Fibroblast of lung (primary cell): ENCODE measurements at regions not wholly inside any gene's neighbourhood (a gene's known extent, or its start where the extent isn't known, plus 50 kb on each side); places are given as distances from the start of the nearest gene placed in this dataset.
A peak's percentile ranks its signal among the peaks of the same experiment; 100 is the strongest.

Experiments used
- DNase-seq, 2 donors: peaks; one replicate each; pipeline versions ENCODE4 v3.0.0 to v3.0.0-alpha.2; 2010; ENCODE audit warnings: low read depth in 2 of 2
- H2AFZ ChIP-seq: 2 replicates; pipeline ENCODE4 v1.5.1; 2012; ENCODE audit warnings: low read length, control low read depth, inconsistent platforms
- H3K27ac ChIP-seq: 2 replicates; pipeline ENCODE4 v1.5.1; 2011; ENCODE audit warnings: low read length, control low read depth; ENCODE audit not compliant: insufficient read depth
- H3K27me3 ChIP-seq: 2 replicates; pipeline ENCODE4 v1.5.1; 2011; ENCODE audit warnings: mild to moderate bottlenecking, low read length; ENCODE audit not compliant: control insufficient read depth, insufficient read depth
- H3K36me3 ChIP-seq: 2 replicates; pipeline ENCODE4 v1.5.1; 2011; ENCODE audit warnings: low read length; ENCODE audit not compliant: control insufficient read depth, insufficient read depth
- H3K4me1 ChIP-seq: 2 replicates; pipeline ENCODE4 v1.5.1; 2011; ENCODE audit warnings: low read length; ENCODE audit not compliant: control insufficient read depth, insufficient read depth; ENCODE audit errors: extremely low read depth
- H3K4me2 ChIP-seq: 2 replicates; pipeline ENCODE4 v1.5.1; 2011; ENCODE audit warnings: low read length, control low read depth; ENCODE audit not compliant: insufficient read depth; ENCODE audit errors: extremely low read depth
- H3K4me3 ChIP-seq, 4 experiments: fragments of 200-600 bp in 1 of 4; sonication (generic) in 1 of 4; replicated peaks in 1 of 4; 2 replicates each; pipeline ENCODE4 v1.5.1; 2011 to 2016; ENCODE audit warnings: low read length in 4 of 4, low read depth in 3 of 4, mild to moderate bottlenecking in 3 of 4, control low read depth in 2 of 4, inconsistent platforms in 1 of 4, mixed read lengths in 1 of 4; ENCODE audit not compliant: insufficient read depth in 1 of 4; ENCODE audit errors: control extremely low read depth in 1 of 4
- H3K79me2 ChIP-seq: 2 replicates; pipeline ENCODE4 v1.5.1; 2012; ENCODE audit warnings: mild to moderate bottlenecking, low read length, inconsistent platforms; ENCODE audit not compliant: control insufficient read depth, insufficient read depth
- H3K9ac ChIP-seq: 2 replicates; pipeline ENCODE4 v1.5.1; 2011; ENCODE audit warnings: mild to moderate bottlenecking, low read length, control low read depth; ENCODE audit not compliant: insufficient read depth
- H3K9me3 ChIP-seq: 2 replicates; pipeline ENCODE4 v1.5.1; 2012; ENCODE audit warnings: low read depth, low read length; ENCODE audit not compliant: control insufficient read depth, insufficient read depth
- H4K20me1 ChIP-seq: 2 replicates; pipeline ENCODE4 v1.5.1; 2011; ENCODE audit warnings: low read length; ENCODE audit not compliant: control insufficient read depth, insufficient read depth; ENCODE audit errors: extremely low read depth
- EZH2 ChIP-seq: IDR thresholded peaks from 2 replicates; pipeline ENCODE4 v1.5.1; 2012; ENCODE audit warnings: low read length, control low read depth, mild to moderate bottlenecking; ENCODE audit errors: missing control alignments
- TF ChIP-seq, protein P1 (sequence below), 2 donors: IDR thresholded peaks in 1 of 2; conservative IDR thresholded peaks in 1 of 2; 1 replicate in 1 of 2; 2 replicates in 1 of 2; pipeline ENCODE4 v1.5.1; 2011 to 2012; ENCODE audit warnings: low read length in 2 of 2, control low read depth in 1 of 2, inconsistent platforms in 1 of 2, low read depth in 1 of 2, mild to moderate bottlenecking in 1 of 2

DNA sequence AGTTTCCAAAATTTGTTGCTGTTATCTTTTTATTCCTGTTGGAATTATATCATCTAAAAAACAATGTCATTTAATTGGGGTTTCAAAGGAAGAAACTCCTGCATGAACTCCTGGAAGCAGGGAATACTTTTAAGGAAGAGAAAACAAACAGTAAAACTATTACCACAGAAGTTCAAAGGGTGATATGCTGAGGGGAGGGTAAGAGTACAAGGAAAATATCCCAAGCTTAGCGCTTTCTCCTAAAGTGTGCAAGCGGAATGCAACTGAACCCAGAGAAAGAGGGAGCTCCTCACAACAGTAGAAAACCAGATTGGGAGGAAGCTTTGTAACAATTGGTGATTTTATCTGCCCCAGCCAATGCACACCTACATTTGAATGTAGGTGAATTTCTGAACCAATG is 175.1 kb downstream of the NUFIP1 start:
- H3K4me2 ChIP-seq, result no peak overlapping the region
- H3K9me3 ChIP-seq, result no peaks in the 10 kb centered on the region
- no peak overlapping the region for H3K9ac ChIP-seq
- no peak overlapping the region for H3K4me3 ChIP-seq
- H2AFZ ChIP-seq, result no peak overlapping the region
- no peak for TF ChIP-seq EZH2
- TF ChIP-seq, protein P1, sequence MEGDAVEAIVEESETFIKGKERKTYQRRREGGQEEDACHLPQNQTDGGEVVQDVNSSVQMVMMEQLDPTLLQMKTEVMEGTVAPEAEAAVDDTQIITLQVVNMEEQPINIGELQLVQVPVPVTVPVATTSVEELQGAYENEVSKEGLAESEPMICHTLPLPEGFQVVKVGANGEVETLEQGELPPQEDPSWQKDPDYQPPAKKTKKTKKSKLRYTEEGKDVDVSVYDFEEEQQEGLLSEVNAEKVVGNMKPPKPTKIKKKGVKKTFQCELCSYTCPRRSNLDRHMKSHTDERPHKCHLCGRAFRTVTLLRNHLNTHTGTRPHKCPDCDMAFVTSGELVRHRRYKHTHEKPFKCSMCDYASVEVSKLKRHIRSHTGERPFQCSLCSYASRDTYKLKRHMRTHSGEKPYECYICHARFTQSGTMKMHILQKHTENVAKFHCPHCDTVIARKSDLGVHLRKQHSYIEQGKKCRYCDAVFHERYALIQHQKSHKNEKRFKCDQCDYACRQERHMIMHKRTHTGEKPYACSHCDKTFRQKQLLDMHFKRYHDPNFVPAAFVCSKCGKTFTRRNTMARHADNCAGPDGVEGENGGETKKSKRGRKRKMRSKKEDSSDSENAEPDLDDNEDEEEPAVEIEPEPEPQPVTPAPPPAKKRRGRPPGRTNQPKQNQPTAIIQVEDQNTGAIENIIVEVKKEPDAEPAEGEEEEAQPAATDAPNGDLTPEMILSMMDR (conservative IDR thresholded peaks at IDR 0.05 in 1 of 2, IDR thresholded peaks at IDR 0.05 in 1 of 2; ENCODE audit: low read depth in 1 of 2, low read length in 2 of 2), result no peak
- no peak overlapping the region for H3K27ac ChIP-seq
- no peaks in the 10 kb centered on the region for H4K20me1 ChIP-seq
- no peak for DNase-seq
- peaks cover 19% of the 10 kb centered on the region for H3K4me1 ChIP-seq
- H3K27me3 ChIP-seq, result no peaks in the 10 kb centered on the region
- H3K36me3 ChIP-seq, result no peaks in the 10 kb centered on the region
- H3K79me2 ChIP-seq, result no peaks in the 10 kb centered on the region

DNA sequence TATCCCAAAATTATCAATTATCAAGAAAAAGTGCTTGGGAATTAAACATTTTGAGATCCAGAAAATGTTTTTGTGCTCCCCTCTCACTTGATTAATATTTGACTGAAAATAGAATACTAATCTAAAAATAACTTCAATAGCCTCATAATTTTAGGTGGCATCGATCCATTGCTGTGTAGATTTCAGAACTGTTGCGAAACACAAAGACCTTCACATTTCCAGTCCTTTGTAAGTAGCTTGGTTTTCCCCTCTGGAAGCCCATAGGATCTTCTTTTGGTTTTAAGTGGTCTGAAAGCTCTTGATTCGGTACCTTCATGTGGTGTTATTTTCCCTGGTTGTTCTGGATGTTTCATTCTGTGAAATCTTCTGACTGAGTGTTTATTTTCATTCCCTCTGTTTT is 176.5 kb downstream of the NUFIP1 start:
- no peaks in the 10 kb centered on the region for H3K9me3 ChIP-seq
- no peaks in the 10 kb centered on the region for H3K36me3 ChIP-seq
- peak; percentile 47 to 62 for DNase-seq
- TF ChIP-seq, protein P1 (conservative IDR thresholded peaks at IDR 0.05 in 1 of 2, IDR thresholded peaks at IDR 0.05 in 1 of 2; ENCODE audit: low read depth in 1 of 2, low read length in 2 of 2), result no peak
- no peak for TF ChIP-seq EZH2
- H3K4me2 ChIP-seq, result no peak overlapping the region
- no peaks in the 10 kb centered on the region for H3K79me2 ChIP-seq
- H3K4me3 ChIP-seq, result no peak overlapping the region
- H3K27ac ChIP-seq, result no peak overlapping the region
- H2AFZ ChIP-seq, result no peak overlapping the region
- no peak overlapping the region for H3K9ac ChIP-seq
- H3K4me1 ChIP-seq, result peaks cover 18% of the 10 kb centered on the region
- H4K20me1 ChIP-seq, result no peaks in the 10 kb centered on the region
- no peaks in the 10 kb centered on the region for H3K27me3 ChIP-seq

DNA sequence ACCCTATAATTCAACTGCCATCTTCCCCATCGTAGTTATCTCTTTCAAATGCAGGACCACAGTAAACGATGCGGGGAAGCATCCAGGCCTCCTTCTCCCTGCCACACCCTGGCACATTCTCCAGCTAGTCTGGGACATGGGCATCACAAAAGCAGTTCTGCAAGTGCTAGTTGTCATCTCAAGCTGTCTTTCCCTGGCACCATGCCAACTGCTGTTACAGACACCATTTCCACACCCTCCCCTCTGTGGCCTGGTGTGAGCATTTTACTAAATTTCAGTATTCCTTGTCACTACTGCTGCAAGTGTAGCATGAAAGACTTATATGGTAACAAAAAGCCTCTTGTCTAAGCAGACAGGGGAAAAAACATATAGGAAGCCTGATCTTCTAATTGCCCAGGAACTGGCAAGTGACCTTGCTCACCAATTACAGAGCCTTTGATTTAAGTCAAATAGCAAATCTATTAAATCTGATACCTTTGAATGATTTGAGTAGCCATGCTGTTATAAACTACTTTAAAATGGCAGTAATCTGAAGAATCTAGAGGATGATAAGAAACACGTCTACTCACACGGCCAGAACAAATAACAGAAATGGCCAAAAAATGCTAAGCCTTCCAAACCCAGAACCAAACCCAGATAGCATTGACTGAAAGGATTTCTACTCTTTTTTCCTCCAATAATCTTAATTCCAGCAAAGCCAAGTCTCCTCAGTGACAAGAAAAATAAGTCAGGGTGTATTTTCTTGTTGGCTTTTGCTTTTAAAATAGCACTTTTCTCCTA is 179.0 kb downstream of the NUFIP1 start:
- H3K36me3 ChIP-seq, result no peaks in the 10 kb centered on the region
- H3K4me3 ChIP-seq, result no peak overlapping the region
- H3K4me2 ChIP-seq, result no peak overlapping the region
- H2AFZ ChIP-seq, result no peak overlapping the region
- peak in 1 of 2 donors; percentile 83 for DNase-seq
- peaks cover 3% of the 10 kb centered on the region for H3K4me1 ChIP-seq
- H3K9me3 ChIP-seq, result no peaks in the 10 kb centered on the region
- no peaks in the 10 kb centered on the region for H3K27me3 ChIP-seq
- H4K20me1 ChIP-seq, result no peaks in the 10 kb centered on the region
- no peaks in the 10 kb centered on the region for H3K79me2 ChIP-seq
- TF ChIP-seq, protein P1 (conservative IDR thresholded peaks at IDR 0.05 in 1 of 2, IDR thresholded peaks at IDR 0.05 in 1 of 2; ENCODE audit: low read depth in 1 of 2, low read length in 2 of 2), result no peak
- no peak for TF ChIP-seq EZH2
- no peak overlapping the region for H3K9ac ChIP-seq
- no peak overlapping the region for H3K27ac ChIP-seq
